Heart left ventricle (tissue), 16 donors: ENCODE measurements at regions not wholly inside any gene's neighbourhood (a gene's known extent, or its start where the extent isn't known, plus 50 kb on each side); places are given as distances from the start of the nearest gene placed in this dataset.

Experiments used
- ATAC-seq, 4 donors: fragments of 200-7000 bp; cut with Tn5 transposase; one replicate each; pipeline ENCODE4 v1.9.1; 2020 to 2022; ENCODE audit warnings: moderate library complexity in 4 of 4, mild to moderate bottlenecking in 3 of 4, moderate number of reproducible peaks in 1 of 4
- DNase-seq, 5 donors: peaks; one replicate each; pipeline ENCODE4 v3.0.0-alpha.2; 2020
- H3K27ac ChIP-seq, 12 donors: fragments of 200-600 bp; sonication (generic) in 4 of 12; one replicate each; pipeline versions ENCODE4 v1.5.0 to v1.8.0; 2016 to 2022; ENCODE audit warnings: mild to moderate bottlenecking in 2 of 12
- H3K27me3 ChIP-seq, 9 donors: fragments of 200-600 bp; sonication (generic) in 2 of 9; one replicate each; pipeline versions ENCODE4 v1.5.1 to v1.8.0; 2016 to 2022; ENCODE audit warnings: mild to moderate bottlenecking in 3 of 9
- H3K36me3 ChIP-seq, 9 donors: fragments of 200-600 bp; sonication (generic) in 2 of 9; one replicate each; pipeline versions ENCODE4 v1.5.0 to v1.8.0; 2018 to 2022; ENCODE audit warnings: mild to moderate bottlenecking in 2 of 9
- H3K4me1 ChIP-seq, 12 donors: fragments of 200-600 bp; sonication (generic) in 4 of 12; one replicate each; pipeline versions ENCODE4 v1.5.0 to v1.8.0; 2016 to 2022; ENCODE audit warnings: mild to moderate bottlenecking in 3 of 12
- H3K4me3 ChIP-seq, 12 donors: fragments of 200-600 bp; sonication (generic) in 4 of 12; one replicate each; pipeline versions ENCODE4 v1.5.0 to v1.8.0; 2017 to 2022; ENCODE audit warnings: mild to moderate bottlenecking in 9 of 12, moderate library complexity in 4 of 12
- H3K9me3 ChIP-seq, 12 donors: fragments of 200-600 bp; sonication (generic) in 4 of 12; one replicate each; pipeline versions ENCODE4 v1.5.0 to v1.8.0; 2016 to 2022; ENCODE audit warnings: mild to moderate bottlenecking in 1 of 12
- POLR2A ChIP-seq, 2 donors: fragments of 450-650 bp; IDR thresholded peaks; one replicate each; pipeline ENCODE4 v1.6.1; 2017; ENCODE audit warnings: antibody characterized with exemption in 2 of 2, mild to moderate bottlenecking in 2 of 2, moderate library complexity in 2 of 2
- WGBS, 4 donors: extraction: QIAGEN DNeasy Blood & Tissue Kit in 2 of 4; methylation state at CpG; one replicate each; pipeline versions ENCODE4 v1.1.5 to v1.1.7; 2013 to 2018; 5-methylcytosine and 5-hydroxymethylcytosine counted together
- intact Hi-C, 10 donors: fragments of 100-400 bp; cut with DNase I; formaldehyde crosslinking; loops; one replicate each; pipeline versions ENCODE4 v1.11.1 to v1.14.2; 2022
- TF ChIP-seq, protein P1 (sequence below), 12 donors: fragments of 200-600 bp; sonication (generic) in 4 of 12; IDR thresholded peaks; one replicate each; pipeline versions ENCODE4 v1.5.0 to v1.8.0; 2018 to 2022; ENCODE audit warnings: antibody characterized with exemption in 12 of 12, mild to moderate bottlenecking in 5 of 12
- donor health status: ischemic (EF 13 %, LVEDD 7.1; RV severe dilation, severe dysfunction).
- donor health status: healthy with polysubstance abuse.
- donor health status: DM: no; HTN: yes; CAD: no.
- donor health status: DM: no; HTN: no; CAD: no.
- donor health status: ischemic (EF 25% LVEDD 6.9; RV normal size, moderate dysfunction).
- donor health status: ischemic (EF 25% LVEDD 5.7; RV mildly dilated, moderate dysfunction).
- donor health status: healthy.
- donor health status: DM: yes; HTN: yes; CAD: no.
- donor health status: ischemic (EF 35%, LVEDD 5.7; RV mildly dilated, moderate dysfunction).
- donor health status: nonischemic (EF 11% LVEDD 7.7; RV severe dilation, severe dysfunction).
- donor health status: DM: yes; HTN: yes; CAD: no.
- donor health status: PGD.
- donor health status: ischemic (EF 29% LVEDD 5.4; RV normal size, mild dysfunction).
- donor health status: nonischemic (EF 23%, LVEDD 6.1; RV moderate dilation, normal function).

DNA sequence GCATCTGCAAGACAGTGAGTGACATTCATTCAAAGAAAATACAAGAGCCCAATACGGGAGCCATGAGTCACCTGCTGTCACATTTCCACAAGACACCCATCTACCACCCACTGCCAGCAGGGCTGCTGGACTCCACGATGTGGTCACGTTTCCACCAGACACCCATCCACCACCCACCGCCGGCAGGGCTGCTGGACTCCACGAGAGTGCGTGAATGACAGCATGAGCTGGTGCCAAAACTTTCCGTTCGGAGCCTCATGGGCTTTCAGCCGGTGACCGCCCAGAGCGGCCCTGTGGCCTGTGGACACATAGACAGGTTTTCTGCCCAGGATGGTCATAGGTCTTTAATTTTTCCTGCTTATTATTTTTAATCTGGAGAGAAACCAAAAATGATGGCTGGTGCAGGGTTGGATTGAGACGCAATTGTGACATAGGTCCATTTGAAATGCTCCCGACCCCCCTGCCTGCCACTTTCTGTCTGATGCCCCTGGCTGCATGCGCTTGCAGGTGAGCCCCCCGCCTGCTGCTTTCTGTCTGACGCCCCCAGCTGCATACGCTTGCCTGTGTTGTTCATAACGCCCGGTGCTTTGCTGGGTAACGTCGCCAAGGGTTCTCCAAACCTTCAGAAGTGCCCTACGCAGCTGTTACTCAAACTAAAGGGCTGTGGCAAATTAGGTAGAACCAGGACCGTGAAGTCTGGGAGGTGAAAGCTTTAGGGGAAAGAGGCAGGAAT lies 59.1 kb upstream of the SMOC2 start:
- Histone ChIP-seq H3K27me3 (no peaks in the 10 kb centered on the region), H3K36me3 (no peaks in the 10 kb centered on the region), H3K4me3 (no peak overlapping the region), H3K27ac (no peak overlapping the region), H3K9me3 (no peaks in the 10 kb centered on the region), H3K4me1 (peaks cover 0 to 8% (median 0%) of the 10 kb centered on the region in 12 donors)
- WGBS, 4 donors: 86 to 93% (median 90%) methylated on average over 24 of the region's 24 CpGs
- TF ChIP-seq, protein P1, sequence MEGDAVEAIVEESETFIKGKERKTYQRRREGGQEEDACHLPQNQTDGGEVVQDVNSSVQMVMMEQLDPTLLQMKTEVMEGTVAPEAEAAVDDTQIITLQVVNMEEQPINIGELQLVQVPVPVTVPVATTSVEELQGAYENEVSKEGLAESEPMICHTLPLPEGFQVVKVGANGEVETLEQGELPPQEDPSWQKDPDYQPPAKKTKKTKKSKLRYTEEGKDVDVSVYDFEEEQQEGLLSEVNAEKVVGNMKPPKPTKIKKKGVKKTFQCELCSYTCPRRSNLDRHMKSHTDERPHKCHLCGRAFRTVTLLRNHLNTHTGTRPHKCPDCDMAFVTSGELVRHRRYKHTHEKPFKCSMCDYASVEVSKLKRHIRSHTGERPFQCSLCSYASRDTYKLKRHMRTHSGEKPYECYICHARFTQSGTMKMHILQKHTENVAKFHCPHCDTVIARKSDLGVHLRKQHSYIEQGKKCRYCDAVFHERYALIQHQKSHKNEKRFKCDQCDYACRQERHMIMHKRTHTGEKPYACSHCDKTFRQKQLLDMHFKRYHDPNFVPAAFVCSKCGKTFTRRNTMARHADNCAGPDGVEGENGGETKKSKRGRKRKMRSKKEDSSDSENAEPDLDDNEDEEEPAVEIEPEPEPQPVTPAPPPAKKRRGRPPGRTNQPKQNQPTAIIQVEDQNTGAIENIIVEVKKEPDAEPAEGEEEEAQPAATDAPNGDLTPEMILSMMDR (IDR thresholded peaks at IDR 0.05): no peak
- no peak for TF ChIP-seq POLR2A (IDR thresholded peaks at IDR 0.05)
- intact Hi-C loops: no loop called here
- DNase-seq (no peak), ATAC-seq (no peak)

DNA sequence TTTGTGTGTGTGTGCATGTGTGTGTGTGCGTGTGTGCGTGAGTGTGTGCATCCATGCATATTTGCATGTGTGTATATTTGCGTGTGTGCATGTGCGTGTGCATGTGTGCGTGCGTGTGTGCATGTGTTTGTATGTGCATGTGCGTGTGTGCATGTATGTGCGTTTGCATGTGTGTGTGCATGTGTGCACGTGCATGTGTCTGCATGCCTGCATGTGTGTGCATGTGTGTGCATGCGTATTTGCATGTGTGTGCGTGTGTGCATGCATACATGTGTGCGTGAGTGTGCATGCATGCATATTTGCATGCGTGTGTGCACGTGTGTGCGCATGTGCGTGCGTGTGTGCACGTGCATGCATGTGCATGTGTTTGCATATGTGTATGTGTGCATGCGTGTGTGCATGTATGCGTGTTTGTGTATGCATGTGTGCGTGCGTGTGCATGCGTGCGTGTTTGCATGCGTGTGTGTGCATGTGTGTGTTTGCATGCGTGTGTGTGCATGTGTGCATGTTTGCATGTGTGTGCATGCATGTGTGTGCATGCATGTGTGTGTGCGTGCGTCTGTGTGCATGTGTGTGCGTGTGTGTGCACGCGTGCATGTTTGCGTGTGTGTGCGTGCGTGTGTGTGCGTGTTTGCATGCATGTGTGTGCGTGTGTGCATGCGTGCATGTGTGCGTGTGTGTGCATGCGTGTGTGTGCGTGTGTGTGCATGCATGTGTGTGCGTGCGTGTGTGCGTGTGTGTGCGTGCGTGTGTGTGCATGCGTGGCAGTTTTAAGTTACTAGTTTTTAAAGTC lies 57.7 kb upstream of the SMOC2 start:
- DNase-seq: peak in 1 of 5 donors; percentile 9
- Histone ChIP-seq H3K9me3 (no peaks in the 10 kb centered on the region), H3K27ac (no peak overlapping the region), H3K36me3 (no peaks in the 10 kb centered on the region), H3K27me3 (peaks cover 0 to 1% (median 0%) of the 10 kb centered on the region in 9 donors), H3K4me3 (no peak overlapping the region), H3K4me1 (peaks cover 0 to 8% (median 0%) of the 10 kb centered on the region in 12 donors)
- no peak for ATAC-seq
- WGBS, 4 donors: 82 to 89% (median 84%) methylated on average over 46 of the region's 46 CpGs
- no peak for TF ChIP-seq POLR2A (IDR thresholded peaks at IDR 0.05)
- TF ChIP-seq, protein P1 (IDR thresholded peaks at IDR 0.05): no peak
- intact Hi-C loops: no loop called here

DNA sequence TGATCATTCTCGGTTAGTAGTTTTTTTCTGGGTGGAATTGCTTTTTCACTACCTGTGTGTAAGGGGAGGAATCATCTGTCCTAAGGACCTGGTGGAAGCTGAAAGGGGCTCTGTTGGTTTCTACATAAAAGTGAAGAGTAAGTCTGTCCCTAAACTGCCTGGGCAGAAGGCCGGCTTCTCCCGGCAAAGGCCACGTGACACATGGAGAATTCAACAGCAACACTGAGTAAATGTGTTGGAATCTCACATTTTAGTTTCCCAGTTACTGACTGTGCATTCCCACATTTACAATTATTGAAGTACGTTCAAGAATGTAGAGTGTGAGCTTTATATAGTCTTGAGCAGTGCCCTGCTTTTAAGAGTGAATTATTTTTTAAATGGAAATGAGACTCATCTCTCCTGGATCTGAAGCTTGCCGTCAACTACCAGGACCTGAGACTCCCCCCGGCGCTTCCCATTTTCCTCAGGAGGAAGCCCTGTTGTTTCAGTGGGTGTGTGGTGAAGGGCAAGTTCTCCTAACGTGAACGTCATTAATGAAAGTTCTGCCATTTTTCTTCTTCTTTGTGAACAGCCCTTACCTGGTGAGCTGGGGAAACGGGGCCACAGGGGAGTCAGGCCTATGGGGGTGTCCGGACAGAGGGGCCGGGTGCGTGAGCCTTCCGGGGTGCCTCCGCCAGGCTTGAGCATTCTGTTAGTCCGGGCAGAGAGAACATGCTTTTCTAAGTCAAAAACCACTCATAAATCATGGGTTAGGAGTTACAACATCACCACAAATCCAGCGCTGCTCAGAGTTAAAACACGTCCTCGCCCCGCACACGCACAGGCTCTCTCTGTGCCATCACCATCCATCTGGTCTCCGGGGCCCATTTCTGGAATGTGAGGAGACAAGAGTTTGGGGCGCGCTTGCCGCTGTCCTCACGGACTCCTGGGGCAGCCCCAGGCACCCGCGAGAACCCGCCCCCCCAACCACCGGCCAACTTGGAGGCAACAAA lies 56.6 kb upstream of the SMOC2 start:
- intact Hi-C loops: no loop called here
- Histone ChIP-seq H3K9me3 (no peaks in the 10 kb centered on the region), H3K4me3 (peak overlapping the region in 4 of 12 donors; percentile 7 to 22 (median 16)), H3K36me3 (no peaks in the 10 kb centered on the region), H3K4me1 (peaks cover 0 to 8% (median 0%) of the 10 kb centered on the region in 12 donors), H3K27me3 (peaks cover 0 to 4% (median 0%) of the 10 kb centered on the region in 9 donors), H3K27ac (peak overlapping the region in 8 of 12 donors; percentile 29 to 70 (median 62))
- 81 to 89% (median 81%) methylated on average over 30 to 31 of the region's 31 CpGs for WGBS, 4 donors
- ATAC-seq: peak in 2 of 4 donors; percentile 46 to 51
- no peak for DNase-seq
- no peak for TF ChIP-seq POLR2A (IDR thresholded peaks at IDR 0.05)
- TF ChIP-seq, protein P1 (IDR thresholded peaks at IDR 0.05): no peak
